ENCODE measurements at regions not wholly inside any gene's neighbourhood (a gene's known extent, or its start where the extent isn't known, plus 50 kb on each side); places are given as distances from the start of the nearest gene placed in this dataset.
"Not testable (repeated sequence)": the region's sequence is repeated elsewhere in the genome, so short reads cannot be mapped to it uniquely, and the experiment has no call there.

- no peak for TF ChIP-seq CTCF (IDR thresholded peaks at IDR 0.05; ENCODE audit: insufficient read depth, low read depth, low read length)
- Histone ChIP-seq H3K27me3 (ENCODE audit: control insufficient read depth, insufficient read depth, low read length) (no peaks in the 10 kb centered on the region), H3K36me3 (ENCODE audit: control insufficient read depth, insufficient read depth, low read length) (no peaks in the 10 kb centered on the region), H3K4me3 (ENCODE audit: low read depth, low read length) (no peak overlapping the region)
- no peak for DNase-seq (ENCODE audit: low read depth)
- ChIA-PET POLR2A (no interaction called here), CTCF (no interaction called here)
Measured at GRCh38 chr2:184316921-184317320, 281.4 kb upstream of the ZNF804A start.

- no peaks in the 10 kb centered on the region for H3K27me3 ChIP-seq (ENCODE audit: control insufficient read depth, insufficient read depth, low read length)
- DNase-seq (ENCODE audit: low read depth) = no peak
- ChIA-PET CTCF (no interaction called here), POLR2A (no interaction called here)
- H3K4me3 ChIP-seq (ENCODE audit: low read depth, low read length) = no peak overlapping the region
- H3K36me3 ChIP-seq (ENCODE audit: control insufficient read depth, insufficient read depth, low read length) = no peaks in the 10 kb centered on the region
- TF ChIP-seq CTCF (IDR thresholded peaks at IDR 0.05; ENCODE audit: insufficient read depth, low read depth, low read length) = no peak
Measured at GRCh38 chr2:184322615-184323014, 275.7 kb upstream of the ZNF804A start.

- TF ChIP-seq CTCF (IDR thresholded peaks at IDR 0.05; ENCODE audit: insufficient read depth, low read depth, low read length) = no peak
- Histone ChIP-seq H3K36me3 (ENCODE audit: control insufficient read depth, insufficient read depth, low read length) (no peaks in the 10 kb centered on the region), H3K27me3 (ENCODE audit: control insufficient read depth, insufficient read depth, low read length) (no peaks in the 10 kb centered on the region), H3K4me3 (ENCODE audit: low read depth, low read length) (no peak overlapping the region)
- POLR2A ChIA-PET = no interaction called here
- no peak for DNase-seq (ENCODE audit: low read depth)
- CTCF ChIA-PET = no interaction called here
Measured at GRCh38 chr2:184326066-184326465, 272.3 kb upstream of the ZNF804A start.

- H3K27me3 ChIP-seq (ENCODE audit: control insufficient read depth, insufficient read depth, low read length); H3K4me3 ChIP-seq (ENCODE audit: low read depth, low read length); POLR2A ChIA-PET; DNase-seq (ENCODE audit: low read depth); H3K36me3 ChIP-seq (ENCODE audit: control insufficient read depth, insufficient read depth, low read length); CTCF ChIA-PET: not testable (repeated sequence)
Measured at GRCh38 chr2:184327805-184328204, 270.5 kb upstream of the ZNF804A start.

GRCh38 chr2:184330561-184330960 lies 267.8 kb upstream of the ZNF804A start:
- H3K27me3 ChIP-seq (ENCODE audit: control insufficient read depth, insufficient read depth, low read length); H3K36me3 ChIP-seq (ENCODE audit: control insufficient read depth, insufficient read depth, low read length); POLR2A ChIA-PET; DNase-seq (ENCODE audit: low read depth); H3K4me3 ChIP-seq (ENCODE audit: low read depth, low read length); CTCF ChIA-PET: not testable (repeated sequence)

- ChIA-PET POLR2A (no interaction called here), CTCF (no interaction called here)
- Histone ChIP-seq H3K36me3 (ENCODE audit: control insufficient read depth, insufficient read depth, low read length) (no peaks in the 10 kb centered on the region), H3K27me3 (ENCODE audit: control insufficient read depth, insufficient read depth, low read length) (no peaks in the 10 kb centered on the region), H3K4me3 (ENCODE audit: low read depth, low read length) (no peak overlapping the region)
- no peak for TF ChIP-seq CTCF (IDR thresholded peaks at IDR 0.05; ENCODE audit: insufficient read depth, low read depth, low read length)
- DNase-seq (ENCODE audit: low read depth) = no peak
Measured at GRCh38 chr2:184336688-184337087, 261.6 kb upstream of the ZNF804A start.

Measured in BJ (cell line).